Uterus (tissue), 2 donors: ENCODE measurements at regions not wholly inside any gene's neighbourhood (a gene's known extent, or its start where the extent isn't known, plus 50 kb on each side); places are given as distances from the start of the nearest gene placed in this dataset.

Experiments used
- POLR2A ChIP-seq, 2 donors: fragments of 450-650 bp; IDR thresholded peaks; one replicate each; pipeline ENCODE4 v1.6.1; 2016; ENCODE audit warnings: antibody characterized with exemption in 2 of 2, mild to moderate bottlenecking in 1 of 2, moderate library complexity in 1 of 2
- TF ChIP-seq, protein P1 (sequence below), 4 experiments: fragments of 200-600 bp in 2 of 4; fragments of 450-650 bp in 2 of 4; sonication (generic) in 2 of 4; IDR thresholded peaks; one replicate each; pipeline ENCODE4 v1.5.1; 2016 to 2019; ENCODE audit warnings: antibody characterized with exemption in 4 of 4, mild to moderate bottlenecking in 2 of 4, moderate library complexity in 1 of 4

DNA sequence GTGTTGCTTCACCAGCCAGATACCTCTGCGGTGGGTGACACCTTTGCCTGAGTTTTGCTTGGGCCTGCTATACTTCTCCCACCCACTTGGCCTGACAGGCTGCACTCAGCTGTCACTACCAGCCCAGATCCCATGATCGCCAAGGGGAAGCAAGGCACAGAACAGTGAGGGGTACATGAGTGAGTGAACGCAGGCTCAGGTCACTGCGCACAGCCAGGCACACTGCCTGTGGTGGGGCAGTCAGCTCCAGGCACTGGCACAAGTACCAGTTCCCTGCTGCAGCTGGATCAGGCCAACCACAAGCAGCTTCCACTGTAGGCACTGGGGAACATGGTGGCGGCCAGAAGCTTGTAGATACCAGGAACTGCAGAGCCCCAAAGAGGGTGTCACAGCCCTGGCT is 441.9 kb upstream of the GRM3 start:
- TF ChIP-seq, protein P1, sequence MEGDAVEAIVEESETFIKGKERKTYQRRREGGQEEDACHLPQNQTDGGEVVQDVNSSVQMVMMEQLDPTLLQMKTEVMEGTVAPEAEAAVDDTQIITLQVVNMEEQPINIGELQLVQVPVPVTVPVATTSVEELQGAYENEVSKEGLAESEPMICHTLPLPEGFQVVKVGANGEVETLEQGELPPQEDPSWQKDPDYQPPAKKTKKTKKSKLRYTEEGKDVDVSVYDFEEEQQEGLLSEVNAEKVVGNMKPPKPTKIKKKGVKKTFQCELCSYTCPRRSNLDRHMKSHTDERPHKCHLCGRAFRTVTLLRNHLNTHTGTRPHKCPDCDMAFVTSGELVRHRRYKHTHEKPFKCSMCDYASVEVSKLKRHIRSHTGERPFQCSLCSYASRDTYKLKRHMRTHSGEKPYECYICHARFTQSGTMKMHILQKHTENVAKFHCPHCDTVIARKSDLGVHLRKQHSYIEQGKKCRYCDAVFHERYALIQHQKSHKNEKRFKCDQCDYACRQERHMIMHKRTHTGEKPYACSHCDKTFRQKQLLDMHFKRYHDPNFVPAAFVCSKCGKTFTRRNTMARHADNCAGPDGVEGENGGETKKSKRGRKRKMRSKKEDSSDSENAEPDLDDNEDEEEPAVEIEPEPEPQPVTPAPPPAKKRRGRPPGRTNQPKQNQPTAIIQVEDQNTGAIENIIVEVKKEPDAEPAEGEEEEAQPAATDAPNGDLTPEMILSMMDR (IDR thresholded peaks at IDR 0.05), result no peak
- no peak for TF ChIP-seq POLR2A (IDR thresholded peaks at IDR 0.05)
